ENCODE measurements at regions not wholly inside any gene's neighbourhood (a gene's known extent, or its start where the extent isn't known, plus 50 kb on each side); places are given as distances from the start of the nearest gene placed in this dataset.

GRCh38 chr9:81119591-81119990 is 569.8 kb downstream of the TLE1 start:
- no peaks in the 10 kb centered on the region for H3K36me3 Mint-ChIP-seq
- DNase-seq, result no peak
- intact Hi-C loops (cut with micrococcal nuclease), result no loop called here
- no peak overlapping the region for H3K4me3 ChIP-seq (ENCODE audit: low read length)
- no peaks in the 10 kb centered on the region for H3K4me1 ChIP-seq (ENCODE audit: control insufficient read depth in 2 of 2, insufficient read depth in 2 of 2, low read length in 2 of 2)
- ATAC-seq, result no peak
- H3K4me3 Mint-ChIP-seq, result no peak overlapping the region
- peaks cover 0 to 9% (median 2%) of the 10 kb centered on the region in 11 donors for H3K9me3 Mint-ChIP-seq
- no peaks in the 10 kb centered on the region for H3K9me3 ChIP-seq (ENCODE audit: control insufficient read depth in 2 of 3, low read length in 3 of 3)
- POLR2A ChIA-PET, result no interaction called here
- peaks cover 0 to 4% (median 0%) of the 10 kb centered on the region in 7 donors for H3K4me1 Mint-ChIP-seq
- no peaks in the 10 kb centered on the region for H3K27me3 ChIP-seq (ENCODE audit: control insufficient read depth in 2 of 2, insufficient read depth in 2 of 2, low read length in 2 of 2)
- no peaks in the 10 kb centered on the region for H3K36me3 ChIP-seq (ENCODE audit: control insufficient read depth in 2 of 3, insufficient read depth in 3 of 3, low read length in 3 of 3)
- no peak overlapping the region for H3K27ac ChIP-seq (ENCODE audit: low read depth, low read length)
- H3K27me3 Mint-ChIP-seq, result peaks cover 0 to 5% (median 0%) of the 10 kb centered on the region in 5 donors
- H3K27ac Mint-ChIP-seq, result no peak overlapping the region
- CTCF ChIA-PET, result no interaction called here

- CTCF ChIA-PET, result no interaction called here
- no peak for ATAC-seq
Measured at GRCh38 chr9:81118416-81118815, 570.9 kb downstream of the TLE1 start.

GRCh38 chr9:81116340-81117137 is 572.8 kb downstream of the TLE1 start:
- Histone ChIP-seq H3K36me3 (ENCODE audit: control insufficient read depth in 2 of 3, insufficient read depth in 3 of 3, low read length in 3 of 3) (no peaks in the 10 kb centered on the region), H3K4me3 (ENCODE audit: low read length) (no peak overlapping the region), H3K9me3 (ENCODE audit: control insufficient read depth in 2 of 3, low read length in 3 of 3) (no peaks in the 10 kb centered on the region), H3K4me1 (ENCODE audit: control insufficient read depth in 2 of 2, insufficient read depth in 2 of 2, low read length in 2 of 2) (no peaks in the 10 kb centered on the region), H3K27ac (ENCODE audit: low read depth, low read length) (no peak overlapping the region), H3K27me3 (ENCODE audit: control insufficient read depth in 2 of 2, insufficient read depth in 2 of 2, low read length in 2 of 2) (no peaks in the 10 kb centered on the region)
- H3K27me3 Mint-ChIP-seq, result peaks cover 0 to 5% (median 0%) of the 10 kb centered on the region in 5 donors
- no peaks in the 10 kb centered on the region for H3K36me3 Mint-ChIP-seq
- intact Hi-C loops (cut with micrococcal nuclease), result no loop called here
- ATAC-seq (no peak), DNase-seq (no peak)
- peaks cover 0 to 15% (median 10%) of the 10 kb centered on the region in 7 donors for H3K4me1 Mint-ChIP-seq
- peaks cover 0 to 9% (median 0%) of the 10 kb centered on the region in 11 donors for H3K9me3 Mint-ChIP-seq
- H3K4me3 Mint-ChIP-seq, result no peak overlapping the region
- no peak overlapping the region for H3K27ac Mint-ChIP-seq
- ChIA-PET POLR2A (no interaction called here), CTCF (no interaction called here)

More at GRCh38 chr9:81118416-81118815, 570.9 kb downstream of the TLE1 start:
- Mint-ChIP-seq H3K27ac (no peak overlapping the region), H3K36me3 (no peaks in the 10 kb centered on the region), H3K27me3 (peaks cover 0 to 5% (median 0%) of the 10 kb centered on the region in 5 donors), H3K9me3 (peaks cover 0 to 9% (median 0%) of the 10 kb centered on the region in 11 donors), H3K4me3 (no peak overlapping the region), H3K4me1 (peaks cover 0 to 7% (median 5%) of the 10 kb centered on the region in 7 donors)
- Histone ChIP-seq H3K27me3 (ENCODE audit: control insufficient read depth in 2 of 2, insufficient read depth in 2 of 2, low read length in 2 of 2) (no peaks in the 10 kb centered on the region), H3K9me3 (ENCODE audit: control insufficient read depth in 2 of 3, low read length in 3 of 3) (no peaks in the 10 kb centered on the region), H3K27ac (ENCODE audit: low read depth, low read length) (no peak overlapping the region), H3K4me1 (ENCODE audit: control insufficient read depth in 2 of 2, insufficient read depth in 2 of 2, low read length in 2 of 2) (no peaks in the 10 kb centered on the region), H3K36me3 (ENCODE audit: control insufficient read depth in 2 of 3, insufficient read depth in 3 of 3, low read length in 3 of 3) (no peaks in the 10 kb centered on the region), H3K4me3 (ENCODE audit: low read length) (no peak overlapping the region)
- intact Hi-C loops (cut with micrococcal nuclease), result no loop called here
- POLR2A ChIA-PET, result no interaction called here
- DNase-seq, result no peak

DNA sequence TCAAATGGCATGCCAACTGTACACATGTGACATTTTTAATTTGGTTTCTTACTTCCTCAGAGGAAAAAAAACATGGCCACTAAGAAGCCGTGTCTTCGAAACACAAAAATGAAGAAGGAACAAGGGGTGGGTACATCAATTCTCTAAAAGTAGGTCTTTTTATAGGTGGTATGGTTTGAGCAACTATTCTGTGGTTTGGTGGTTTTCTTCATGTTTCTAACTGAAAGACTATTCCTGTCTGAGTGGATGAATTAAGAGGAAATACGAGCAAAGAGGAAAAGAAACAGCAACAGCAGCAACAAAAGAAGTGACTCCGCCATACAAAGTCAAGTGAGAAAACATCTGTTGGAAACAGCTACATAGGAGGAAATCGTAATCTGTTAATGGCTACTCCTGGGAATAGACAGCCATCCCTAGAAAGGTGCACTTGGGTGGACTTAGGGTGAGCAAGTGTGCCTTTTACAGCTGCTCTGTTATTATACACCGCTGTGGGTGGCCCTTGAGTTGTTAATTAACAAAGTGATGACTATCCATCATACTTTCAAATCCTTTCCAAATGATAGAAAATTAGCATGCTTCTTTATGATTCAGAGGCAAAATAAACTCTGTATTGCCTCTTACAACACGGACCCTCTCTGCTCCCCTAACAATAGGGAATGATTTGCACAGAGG is 575.8 kb downstream of the TLE1 start:
- DNase-seq (peak in 2 of 9 donors; percentile 4 to 10), ATAC-seq (peak; percentile 54)
- intact Hi-C loops (cut with micrococcal nuclease), result no loop called here
- no peaks in the 10 kb centered on the region for H3K27me3 ChIP-seq (ENCODE audit: control insufficient read depth in 2 of 2, insufficient read depth in 2 of 2, low read length in 2 of 2)
- no peaks in the 10 kb centered on the region for H3K36me3 ChIP-seq (ENCODE audit: control insufficient read depth in 2 of 3, insufficient read depth in 3 of 3, low read length in 3 of 3)
- peaks cover 0 to 15% (median 10%) of the 10 kb centered on the region in 7 donors for H3K4me1 Mint-ChIP-seq
- H3K9me3 ChIP-seq (ENCODE audit: control insufficient read depth in 2 of 3, low read length in 3 of 3), result no peaks in the 10 kb centered on the region
- peak overlapping the region in 8 of 10 donors; percentile 3 to 70 (median 26) for H3K4me3 Mint-ChIP-seq
- no peak overlapping the region for H3K4me3 ChIP-seq (ENCODE audit: low read length)
- H3K36me3 Mint-ChIP-seq, result no peaks in the 10 kb centered on the region
- ChIA-PET POLR2A (no interaction called here), CTCF (interaction anchor here (0.6 kb wide), 1 partner anchor 570 kb away, joined by 3 read pairs; no protein-coding TSS in a partner anchor)
- H3K27ac Mint-ChIP-seq, result peak overlapping the region in 5 of 9 donors; percentile 2 to 69 (median 7)
- H3K27ac ChIP-seq (ENCODE audit: low read depth, low read length), result no peak overlapping the region
- peaks cover 0 to 4% (median 0%) of the 10 kb centered on the region in 5 donors for H3K27me3 Mint-ChIP-seq
- peaks cover 0 to 9% (median 0%) of the 10 kb centered on the region in 11 donors for H3K9me3 Mint-ChIP-seq
- no peaks in the 10 kb centered on the region for H3K4me1 ChIP-seq (ENCODE audit: control insufficient read depth in 2 of 2, insufficient read depth in 2 of 2, low read length in 2 of 2)

DNA sequence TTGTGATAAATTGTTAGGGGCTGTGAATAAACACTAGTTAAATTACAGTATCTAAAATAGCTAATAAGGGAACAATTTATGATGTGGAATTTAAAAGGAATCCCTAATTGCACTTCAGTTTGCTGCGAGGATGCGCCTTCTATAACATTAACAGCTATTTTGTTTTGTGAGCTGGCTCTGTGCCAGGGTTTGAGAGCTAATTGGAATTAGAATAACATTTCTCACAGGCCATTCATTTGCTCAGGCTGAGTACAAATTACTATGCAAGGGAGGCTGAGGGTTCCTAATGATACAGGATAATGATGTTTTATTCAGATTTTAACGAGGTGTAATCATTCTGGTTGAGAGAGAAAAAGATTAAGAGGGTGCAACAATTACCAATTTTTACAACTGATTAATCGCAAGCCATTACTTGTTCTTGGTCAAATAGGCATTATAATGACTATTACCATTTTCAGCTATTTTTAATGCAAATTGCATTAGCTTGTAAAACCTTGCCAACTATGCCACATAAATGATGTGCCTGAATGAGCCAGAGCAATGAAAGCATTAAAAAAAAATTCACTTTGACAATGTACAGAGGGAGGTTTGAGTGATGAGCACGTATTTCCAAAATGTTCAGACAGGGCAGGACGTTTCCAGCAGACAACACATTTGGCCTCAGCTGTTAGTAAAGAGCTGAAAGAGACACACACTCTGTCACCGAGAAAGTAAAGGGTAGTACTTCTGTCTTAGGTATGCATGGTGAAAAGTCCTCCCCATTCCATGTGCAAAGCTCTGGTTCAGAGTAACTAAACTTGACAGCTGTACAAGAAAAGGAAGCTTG is 576.5 kb downstream of the TLE1 start:
- peak overlapping the region in 1 of 9 donors; percentile 4 for H3K27ac Mint-ChIP-seq
- H3K27me3 Mint-ChIP-seq, result peaks cover 0 to 4% (median 0%) of the 10 kb centered on the region in 5 donors

DNA sequence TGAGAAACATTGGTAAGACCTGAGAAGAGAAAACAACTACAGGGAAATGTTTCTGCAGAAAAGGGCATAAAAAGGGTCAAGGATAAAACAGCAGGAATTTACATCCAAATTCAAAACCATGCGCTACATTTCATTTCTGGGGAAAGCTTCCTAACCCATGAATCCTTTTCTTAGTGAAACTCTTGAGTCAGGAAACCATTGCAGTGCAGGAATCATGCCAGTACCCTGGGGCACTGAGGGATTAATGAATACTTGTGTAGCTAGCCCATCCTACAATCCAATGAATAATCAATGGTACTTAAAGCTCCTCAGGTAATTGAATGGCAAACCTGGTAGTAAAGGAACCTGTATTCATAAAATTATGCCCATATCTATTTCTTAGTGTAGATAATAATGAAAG is 580.5 kb downstream of the TLE1 start:
- H3K4me1 ChIP-seq (ENCODE audit: control insufficient read depth in 2 of 2, insufficient read depth in 2 of 2, low read length in 2 of 2), result no peaks in the 10 kb centered on the region
- H3K36me3 ChIP-seq (ENCODE audit: control insufficient read depth in 2 of 3, insufficient read depth in 3 of 3, low read length in 3 of 3), result no peaks in the 10 kb centered on the region
- H3K4me1 Mint-ChIP-seq, result peaks cover 0 to 13% (median 9%) of the 10 kb centered on the region in 7 donors
- peaks cover 0 to 4% (median 0%) of the 10 kb centered on the region in 5 donors for H3K36me3 Mint-ChIP-seq
- H3K27ac ChIP-seq (ENCODE audit: low read depth, low read length), result no peak overlapping the region
- ChIA-PET CTCF (no interaction called here), POLR2A (no interaction called here)
- H3K9me3 Mint-ChIP-seq, result peaks cover 0 to 7% (median 0%) of the 10 kb centered on the region in 11 donors
- H3K27ac Mint-ChIP-seq, result no peak overlapping the region
- peaks cover 0 to 12% (median 3%) of the 10 kb centered on the region in 5 donors for H3K27me3 Mint-ChIP-seq
- intact Hi-C loops (cut with micrococcal nuclease), result no loop called here
- ATAC-seq, result no peak
- no peak overlapping the region for H3K4me3 ChIP-seq (ENCODE audit: low read length)
- no peak for DNase-seq
- no peaks in the 10 kb centered on the region for H3K27me3 ChIP-seq (ENCODE audit: control insufficient read depth in 2 of 2, insufficient read depth in 2 of 2, low read length in 2 of 2)
- H3K9me3 ChIP-seq (ENCODE audit: control insufficient read depth in 2 of 3, low read length in 3 of 3), result no peaks in the 10 kb centered on the region
- no peak overlapping the region for H3K4me3 Mint-ChIP-seq

More for the DNA sequence above, 576.5 kb downstream of the TLE1 start:
- ChIA-PET POLR2A (no interaction called here), CTCF (interaction anchor here (0.6 kb wide), 1 partner anchor 570 kb away, joined by 3 read pairs; no protein-coding TSS in a partner anchor)
- no peak overlapping the region for H3K4me3 ChIP-seq (ENCODE audit: low read length)
- H3K27me3 ChIP-seq (ENCODE audit: control insufficient read depth in 2 of 2, insufficient read depth in 2 of 2, low read length in 2 of 2), result no peaks in the 10 kb centered on the region
- no peak overlapping the region for H3K27ac ChIP-seq (ENCODE audit: low read depth, low read length)
- H3K9me3 ChIP-seq (ENCODE audit: control insufficient read depth in 2 of 3, low read length in 3 of 3), result no peaks in the 10 kb centered on the region
- H3K4me3 Mint-ChIP-seq, result peak overlapping the region in 5 of 10 donors; percentile 16 to 70 (median 36)
- H3K36me3 Mint-ChIP-seq, result no peaks in the 10 kb centered on the region
- ATAC-seq (no peak), DNase-seq (no peak)
- peaks cover 0 to 8% (median 0%) of the 10 kb centered on the region in 11 donors for H3K9me3 Mint-ChIP-seq
- H3K4me1 Mint-ChIP-seq, result peaks cover 0 to 15% (median 10%) of the 10 kb centered on the region in 7 donors
- intact Hi-C loops (cut with micrococcal nuclease), result no loop called here
- H3K36me3 ChIP-seq (ENCODE audit: control insufficient read depth in 2 of 3, insufficient read depth in 3 of 3, low read length in 3 of 3), result no peaks in the 10 kb centered on the region
- H3K4me1 ChIP-seq (ENCODE audit: control insufficient read depth in 2 of 2, insufficient read depth in 2 of 2, low read length in 2 of 2), result no peaks in the 10 kb centered on the region

Measured in naive thymus-derived CD4-positive, alpha-beta T cell (primary cell).